ENCODE measurements at regions not wholly inside any gene's neighbourhood (a gene's known extent, or its start where the extent isn't known, plus 50 kb on each side); places are given as distances from the start of the nearest gene placed in this dataset.

DNA sequence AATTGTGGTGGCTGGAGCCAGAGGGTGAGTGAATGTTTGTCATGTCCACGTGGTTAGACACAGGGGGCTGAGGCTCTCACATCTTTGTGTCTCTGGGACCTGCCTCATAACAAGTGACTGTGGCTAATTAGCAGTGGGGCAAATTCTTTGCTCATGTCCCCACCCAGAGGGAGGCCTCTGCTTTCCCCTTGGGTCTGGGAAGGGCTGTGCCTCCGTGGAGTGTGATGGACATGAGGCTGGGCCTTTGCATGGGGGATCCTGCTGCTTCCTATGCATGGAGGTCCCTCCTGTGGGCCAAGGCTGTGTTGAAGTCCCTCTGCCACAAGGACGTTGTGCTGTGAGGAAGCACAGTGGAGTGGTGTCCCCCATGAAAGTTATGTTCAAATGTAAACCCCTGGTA is 327.4 kb upstream of the SHH start:
- no peak for TF ChIP-seq EZH2 (IDR thresholded peaks at IDR 0.05; ENCODE audit: insufficient read depth, poor library complexity, severe bottlenecking)
- TF ChIP-seq EZH2phosphoT487 (IDR thresholded peaks at IDR 0.05; ENCODE audit: insufficient read depth, low read depth): no peak

All from GM23248 (cell line).